Large intestine (tissue), 3 donors: ENCODE measurements at regions not wholly inside any gene's neighbourhood (a gene's known extent, or its start where the extent isn't known, plus 50 kb on each side); places are given as distances from the start of the nearest gene placed in this dataset.

ENCODE experiments used
- DNase-seq, 2 donors: peaks; one replicate each; pipeline versions ENCODE4 v3.0.0 to v3.0.0-alpha.2; 2013
- H3K27ac ChIP-seq: one replicate; pipeline ENCODE4 v1.5.1; 2013; ENCODE audit warnings: low read length
- H3K27me3 ChIP-seq: 2 replicates; pipeline ENCODE4 v1.6.1; 2013; ENCODE audit warnings: low read length; ENCODE audit not compliant: control insufficient read depth, insufficient read depth
- H3K36me3 ChIP-seq: 2 replicates; pipeline ENCODE4 v1.6.1; 2013; ENCODE audit warnings: low read length; ENCODE audit not compliant: control insufficient read depth, insufficient read depth
- H3K4me1 ChIP-seq: one replicate; pipeline ENCODE4 v1.6.1; 2013; ENCODE audit warnings: low read length; ENCODE audit not compliant: control insufficient read depth, insufficient read depth
- H3K4me3 ChIP-seq: one replicate; pipeline ENCODE4 v1.5.1; 2013; ENCODE audit warnings: low read length
- H3K9me3 ChIP-seq: one replicate; pipeline ENCODE4 v1.6.1; 2013; ENCODE audit warnings: mild to moderate bottlenecking, low read depth, low read length, moderate library complexity; ENCODE audit not compliant: control insufficient read depth
- WGBS: methylation state at CpG from one replicate; pipeline ENCODE4 v1.1.5; 2013; ENCODE audit warnings: low lambda C conversion rate; ENCODE audit not compliant: insufficient coverage; 5-methylcytosine and 5-hydroxymethylcytosine counted together

DNA sequence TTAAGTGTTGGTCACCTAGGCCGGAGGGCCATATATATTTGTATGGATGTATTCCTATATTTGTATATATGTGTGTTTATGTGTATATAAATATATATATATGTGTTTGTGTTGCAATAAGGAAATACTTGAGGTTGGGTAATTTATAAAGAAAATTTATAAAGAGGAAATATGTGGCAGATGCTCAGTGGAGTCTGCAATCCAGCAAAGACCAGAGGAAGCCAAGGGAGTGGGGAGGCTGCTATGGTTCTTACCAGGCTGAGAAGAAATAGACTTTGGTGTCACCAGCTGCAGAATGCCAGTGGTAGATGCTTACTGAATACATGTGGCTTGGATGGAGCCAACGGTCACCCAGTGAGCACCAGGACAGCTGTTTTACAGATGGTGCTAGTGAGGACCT is 97.4 kb upstream of the ELOVL5 start:
- peaks cover 41% of the 10 kb centered on the region for H3K27me3 ChIP-seq
- no peaks in the 10 kb centered on the region for H3K36me3 ChIP-seq
- peaks cover 7% of the 10 kb centered on the region for H3K9me3 ChIP-seq
- no peak for DNase-seq
- WGBS, result no CpG with 5 or more reads among the region's 2 CpGs
- H3K27ac ChIP-seq, result no peak overlapping the region
- H3K4me1 ChIP-seq, result no peaks in the 10 kb centered on the region
- H3K4me3 ChIP-seq, result no peak overlapping the region

DNA sequence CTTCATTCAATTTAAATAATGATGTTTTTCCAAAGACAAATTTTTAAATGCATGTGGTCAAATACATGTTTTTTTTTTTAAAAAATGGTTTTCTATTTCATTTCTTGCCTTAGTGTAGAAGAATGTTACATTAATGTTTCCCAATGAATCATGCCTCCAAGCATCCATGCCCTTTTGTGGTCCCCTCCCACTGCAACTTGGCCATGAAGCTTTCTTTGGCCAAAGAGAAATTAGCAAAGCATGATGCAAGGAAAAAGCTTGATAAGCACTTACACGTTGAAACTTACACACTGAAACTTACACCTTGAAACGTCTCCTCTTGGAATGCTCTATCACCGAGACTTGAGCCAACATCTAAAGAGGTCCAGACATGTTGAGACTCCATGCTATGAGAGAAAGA is 93.0 kb upstream of the ELOVL5 start:
- Histone ChIP-seq H3K9me3 (no peaks in the 10 kb centered on the region), H3K4me3 (no peak overlapping the region), H3K27ac (no peak overlapping the region), H3K36me3 (no peaks in the 10 kb centered on the region), H3K27me3 (peaks cover 22% of the 10 kb centered on the region), H3K4me1 (no peaks in the 10 kb centered on the region)
- DNase-seq, result no peak
- 100% methylated on average over 1 of the region's 3 CpGs for WGBS

DNA sequence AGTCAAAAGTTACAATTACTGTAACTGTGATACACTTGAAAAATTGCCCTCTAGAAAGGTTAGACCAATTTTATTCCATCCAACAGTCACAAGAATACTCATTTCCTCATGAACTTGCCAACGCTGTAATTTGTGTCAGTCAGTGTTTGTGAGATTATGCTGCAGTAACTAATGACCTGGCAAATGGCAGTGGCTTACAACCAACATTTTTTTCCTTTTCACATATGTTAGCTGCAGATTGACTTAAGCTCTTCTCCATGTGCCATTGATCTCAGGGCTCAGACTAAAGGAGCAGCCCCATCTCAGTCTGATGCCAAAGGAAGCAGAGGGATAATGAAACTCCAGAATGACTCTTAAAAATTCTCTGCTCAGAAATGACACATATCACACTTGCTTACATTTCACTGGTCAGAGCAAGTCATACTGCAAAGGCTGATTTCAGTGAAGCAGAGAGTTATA is 92.3 kb upstream of the ELOVL5 start:
- no CpG with 5 or more reads among the region's 1 CpG for WGBS
- H3K4me1 ChIP-seq, result no peaks in the 10 kb centered on the region
- DNase-seq, result no peak
- no peak overlapping the region for H3K4me3 ChIP-seq
- no peaks in the 10 kb centered on the region for H3K36me3 ChIP-seq
- no peak overlapping the region for H3K27ac ChIP-seq
- no peaks in the 10 kb centered on the region for H3K9me3 ChIP-seq
- peaks cover 18% of the 10 kb centered on the region for H3K27me3 ChIP-seq

DNA sequence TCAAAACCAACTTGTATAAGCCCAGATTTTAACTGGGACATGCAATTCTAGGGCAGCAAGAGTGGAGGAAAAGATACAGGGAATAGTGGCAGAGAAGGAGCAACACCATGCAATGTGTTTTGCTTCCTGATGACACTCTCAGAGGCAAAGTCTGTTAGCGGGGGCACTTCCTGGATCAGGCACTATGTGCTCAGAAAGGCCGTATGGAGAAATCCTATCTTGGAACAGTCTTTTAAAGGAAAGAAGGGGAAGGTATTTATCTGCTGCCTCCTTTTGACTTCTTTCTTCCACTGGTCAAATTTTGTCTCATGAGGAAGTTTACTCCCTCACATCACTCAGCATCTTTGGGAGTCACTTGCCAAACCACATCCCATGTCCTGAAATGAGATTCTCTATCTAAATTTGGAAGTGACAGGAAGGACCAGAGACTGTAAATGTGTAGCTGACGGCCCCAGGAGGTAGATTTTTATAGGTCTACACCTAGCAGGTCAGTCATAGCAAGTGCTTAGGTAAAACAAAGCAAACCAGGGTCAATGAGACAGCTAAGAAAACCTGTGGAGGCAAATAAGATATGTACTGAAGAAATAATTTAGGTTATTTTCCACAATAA is 91.7 kb upstream of the ELOVL5 start:
- Histone ChIP-seq H3K4me1 (no peaks in the 10 kb centered on the region), H3K27ac (no peak overlapping the region), H3K36me3 (no peaks in the 10 kb centered on the region), H3K4me3 (no peak overlapping the region), H3K27me3 (peaks cover 14% of the 10 kb centered on the region), H3K9me3 (no peaks in the 10 kb centered on the region)
- no CpG with 5 or more reads among the region's 3 CpGs for WGBS
- peak in 1 of 2 donors; percentile 39 for DNase-seq

DNA sequence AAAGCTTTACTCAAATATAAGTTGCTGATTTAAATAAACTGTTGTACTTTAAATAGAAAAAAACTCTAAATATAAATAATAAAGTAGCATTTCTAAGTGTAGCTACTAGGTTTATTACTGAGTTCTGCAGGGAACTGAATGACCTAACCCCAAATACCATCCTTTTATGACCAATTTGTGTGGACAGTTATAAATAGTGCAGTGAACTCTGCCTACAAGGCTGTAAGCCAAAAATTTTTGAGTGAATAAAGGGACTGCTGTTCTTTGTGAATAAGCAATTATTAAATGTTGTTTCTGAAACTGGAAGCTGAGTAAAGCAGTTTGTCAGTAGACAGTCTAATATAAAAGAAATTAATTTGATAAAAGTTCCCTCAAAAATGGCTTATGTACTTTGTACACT is 90.8 kb upstream of the ELOVL5 start:
- Histone ChIP-seq H3K27me3 (peaks cover 12% of the 10 kb centered on the region), H3K36me3 (no peaks in the 10 kb centered on the region), H3K4me3 (no peak overlapping the region), H3K27ac (no peak overlapping the region), H3K9me3 (no peaks in the 10 kb centered on the region), H3K4me1 (no peaks in the 10 kb centered on the region)
- DNase-seq, result no peak

DNA sequence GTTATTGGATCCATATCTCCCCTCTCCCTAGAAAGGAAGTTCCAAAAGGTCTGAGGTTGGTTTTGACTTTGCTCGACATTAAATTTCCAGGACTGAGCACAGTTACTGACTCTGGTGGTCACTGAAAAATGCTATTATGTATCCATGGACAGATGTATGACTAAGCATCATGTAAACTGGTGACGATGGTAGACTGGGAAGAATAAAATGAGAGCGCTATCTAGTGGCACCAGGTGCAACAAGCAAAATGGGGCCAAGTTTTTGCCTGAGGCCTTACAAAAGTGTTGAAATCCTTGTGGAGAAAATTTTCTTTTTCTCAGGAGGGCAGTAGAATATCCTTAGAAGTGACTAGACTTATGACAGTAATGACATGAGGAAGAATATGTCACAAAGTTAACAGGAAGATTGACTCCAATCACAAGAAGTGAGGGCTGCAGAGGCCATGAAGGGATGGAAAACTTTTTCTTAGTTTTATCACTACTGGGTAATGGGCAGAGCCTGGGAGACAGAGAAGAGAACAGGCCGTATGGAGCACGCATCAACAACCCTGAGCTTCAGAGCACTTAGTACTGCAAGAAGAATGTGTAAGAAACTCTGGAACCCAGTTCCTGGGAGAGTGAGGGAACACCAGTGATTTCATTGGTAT is 88.9 kb upstream of the ELOVL5 start:
- H3K27me3 ChIP-seq, result peaks cover 4% of the 10 kb centered on the region
- DNase-seq, result peak; percentile 33 to 49
- no peaks in the 10 kb centered on the region for H3K4me1 ChIP-seq
- no CpG with 5 or more reads among the region's 5 CpGs for WGBS
- H3K4me3 ChIP-seq, result no peak overlapping the region
- H3K9me3 ChIP-seq, result no peaks in the 10 kb centered on the region
- H3K36me3 ChIP-seq, result no peaks in the 10 kb centered on the region
- H3K27ac ChIP-seq, result no peak overlapping the region

DNA sequence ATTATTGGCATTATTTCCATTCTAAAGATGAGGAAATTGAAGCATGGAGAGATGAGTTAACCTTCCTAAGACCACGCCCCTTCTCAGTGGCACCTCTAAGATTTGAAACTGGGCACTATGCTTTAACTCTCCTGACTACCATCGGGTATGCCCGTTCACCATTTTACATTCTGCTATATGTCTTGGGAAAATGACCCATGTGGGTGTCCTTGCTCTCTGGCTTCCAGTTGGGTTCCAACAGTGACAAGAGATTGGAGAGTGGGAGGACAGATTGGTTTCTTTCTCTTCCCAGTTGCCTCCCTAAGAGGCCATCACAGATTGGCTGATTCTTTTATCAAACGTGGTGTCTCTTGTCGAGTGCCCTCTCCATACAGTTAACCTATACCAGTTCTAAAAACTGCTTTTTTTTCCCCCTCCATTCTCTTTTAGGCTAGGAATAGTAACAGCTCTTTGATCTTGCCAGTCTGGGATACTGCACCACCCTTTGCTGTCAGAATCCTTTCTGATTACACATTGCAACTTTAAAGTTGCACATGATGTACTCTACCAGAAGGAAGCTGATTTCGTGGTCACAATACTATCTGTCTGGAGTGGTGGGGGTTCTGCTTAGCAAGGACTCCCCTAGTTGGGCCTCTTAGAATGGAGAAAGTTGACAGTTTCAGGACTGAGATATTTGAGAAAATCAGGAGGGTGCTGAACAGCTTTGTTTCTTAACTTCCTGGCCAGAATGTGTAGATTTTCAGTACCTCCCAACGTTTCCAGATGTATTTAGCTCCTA is 88.0 kb upstream of the ELOVL5 start:
- Histone ChIP-seq H3K36me3 (no peaks in the 10 kb centered on the region), H3K27me3 (peaks cover 2% of the 10 kb centered on the region), H3K4me1 (no peaks in the 10 kb centered on the region), H3K4me3 (no peak overlapping the region), H3K9me3 (no peaks in the 10 kb centered on the region), H3K27ac (no peak overlapping the region)
- whole genome bisulfite sequencing, result 18% methylated on average over 1 of the region's 7 CpGs
- DNase-seq, result no peak

DNA sequence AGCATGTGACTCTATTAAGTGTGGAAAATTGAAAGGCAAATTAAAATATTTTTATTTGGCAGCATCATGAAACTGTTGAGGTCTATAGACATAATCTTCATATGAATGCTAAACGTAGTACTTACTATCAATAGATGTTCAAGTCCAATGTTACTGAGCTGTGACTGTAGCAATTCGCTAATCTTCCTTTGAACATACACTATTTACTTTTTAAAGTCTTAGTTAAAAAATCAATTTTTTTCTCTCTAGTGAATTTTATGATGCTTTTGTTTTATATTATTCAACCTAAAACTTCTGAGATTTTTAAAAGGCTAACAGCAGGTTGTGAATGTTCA is 85.2 kb upstream of the ELOVL5 start:
- peaks cover 2% of the 10 kb centered on the region for H3K27me3 ChIP-seq
- no peaks in the 10 kb centered on the region for H3K9me3 ChIP-seq
- WGBS, result 42% methylated on average over 2 of the region's 2 CpGs
- no peak for DNase-seq
- H3K4me3 ChIP-seq, result no peak overlapping the region
- no peaks in the 10 kb centered on the region for H3K4me1 ChIP-seq
- H3K36me3 ChIP-seq, result no peaks in the 10 kb centered on the region
- H3K27ac ChIP-seq, result no peak overlapping the region

DNA sequence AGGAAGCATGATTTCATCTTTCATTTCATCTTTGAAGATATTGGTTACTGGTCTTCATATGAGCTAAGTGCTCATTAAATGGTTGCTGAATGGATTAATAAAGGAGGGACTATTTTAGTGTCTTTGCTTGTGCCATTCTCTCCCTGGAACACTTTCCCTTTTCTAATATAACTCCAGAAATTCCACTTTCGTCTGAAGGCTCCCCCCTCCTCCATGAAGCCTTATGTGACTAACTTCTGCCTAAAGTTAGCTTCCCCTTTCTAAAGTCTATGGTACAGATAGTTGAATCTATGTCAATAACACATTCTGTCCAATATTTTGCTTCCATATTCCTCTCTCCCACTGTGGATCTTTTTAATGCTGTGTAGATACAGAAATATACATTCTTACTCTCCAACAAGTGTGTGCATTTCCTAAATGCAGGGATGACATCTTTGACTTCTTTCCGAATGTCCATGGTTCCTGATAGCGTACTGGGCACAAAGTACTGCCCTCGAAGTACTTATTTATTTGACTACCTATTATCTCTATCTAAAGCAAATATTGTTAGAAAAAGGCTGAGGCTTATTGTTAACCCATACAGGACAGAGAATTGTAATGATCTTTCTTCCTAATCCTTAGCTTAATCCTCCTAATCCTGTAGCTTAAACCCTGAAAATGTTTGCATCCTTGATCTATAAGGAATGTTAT is 84.7 kb upstream of the ELOVL5 start:
- DNase-seq, result no peak
- no peaks in the 10 kb centered on the region for H3K36me3 ChIP-seq
- peaks cover 2% of the 10 kb centered on the region for H3K27me3 ChIP-seq
- H3K4me1 ChIP-seq, result no peaks in the 10 kb centered on the region
- no peaks in the 10 kb centered on the region for H3K9me3 ChIP-seq
- no CpG with 5 or more reads among the region's 4 CpGs for WGBS
- H3K27ac ChIP-seq, result no peak overlapping the region
- no peak overlapping the region for H3K4me3 ChIP-seq

DNA sequence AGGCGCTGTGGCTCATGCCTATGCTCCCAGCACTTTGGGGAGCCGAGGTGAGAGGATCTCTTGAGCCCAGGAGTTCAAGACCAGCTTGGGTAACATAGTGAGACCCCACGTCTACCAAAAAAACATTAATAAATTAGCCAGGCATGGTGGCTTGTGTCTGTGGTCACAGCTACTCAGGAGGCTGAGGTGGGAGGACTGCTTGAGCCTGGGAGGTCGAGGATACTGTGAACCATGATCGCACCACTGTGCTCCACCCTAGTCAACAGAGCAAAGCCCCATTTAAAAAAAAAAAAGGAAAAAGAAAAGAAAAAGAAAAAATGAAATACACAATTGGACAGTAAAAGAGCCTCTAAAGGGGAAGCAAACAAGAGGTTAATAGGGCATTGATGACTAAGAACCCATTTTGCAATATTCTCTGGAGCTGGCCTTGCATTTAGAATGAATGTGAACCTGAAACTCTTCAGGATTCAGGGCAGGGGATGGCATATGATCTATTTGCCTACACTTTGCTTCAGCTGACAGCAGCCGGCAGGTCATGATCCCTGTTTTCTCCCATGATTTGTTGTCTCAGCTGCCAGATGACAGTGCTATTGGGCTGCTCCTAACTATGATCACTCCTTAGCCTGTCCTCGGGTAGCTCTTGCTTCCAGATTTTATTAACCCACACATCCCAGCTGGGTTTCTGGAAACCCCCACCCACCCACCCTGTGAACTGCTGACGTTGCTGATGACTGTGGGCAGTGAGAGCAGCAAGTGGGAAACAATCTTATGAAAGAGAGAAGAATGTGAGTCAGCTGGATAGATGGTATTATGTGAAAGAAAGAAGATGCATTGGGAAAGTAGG is 83.8 kb upstream of the ELOVL5 start:
- H3K9me3 ChIP-seq, result no peaks in the 10 kb centered on the region
- no peak overlapping the region for H3K4me3 ChIP-seq
- peaks cover 2% of the 10 kb centered on the region for H3K27me3 ChIP-seq
- H3K4me1 ChIP-seq, result no peaks in the 10 kb centered on the region
- peak in 1 of 2 donors; percentile 24 for DNase-seq
- H3K36me3 ChIP-seq, result no peaks in the 10 kb centered on the region
- no CpG with 5 or more reads among the region's 8 CpGs for WGBS
- H3K27ac ChIP-seq, result no peak overlapping the region
